K562 (cell line): ENCODE measurements at regions not wholly inside any gene's neighbourhood (a gene's known extent, or its start where the extent isn't known, plus 50 kb on each side); places are given as distances from the start of the nearest gene placed in this dataset.
A peak's percentile ranks its signal among the peaks of the same experiment; 100 is the strongest.

ENCODE experiments used
- ATF1 ChIP-seq, 2 experiments: fragments of 450-650 bp in 1 of 2; IDR thresholded peaks; 2 replicates each; pipeline ENCODE4 v1.6.1; 2016; ENCODE audit warnings: missing compliant biosample characterization in 1 of 2, missing genetic modification characterization in 1 of 2
- ATF4 ChIP-seq: fragments of 450-650 bp; formaldehyde crosslinking; IDR thresholded peaks from 2 replicates; pipeline ENCODE4 v1.4.0; 2022; ENCODE audit warnings: mild to moderate bottlenecking, moderate library complexity
- BCOR ChIP-seq: fragments of 450-650 bp; IDR thresholded peaks from 2 replicates; pipeline ENCODE4 v1.6.1; 2016
- CBFB ChIP-seq: sonication (generic); formaldehyde crosslinking; IDR thresholded peaks from 2 replicates; pipeline ENCODE4 v1.4.0; 2020; ENCODE audit warnings: mild to moderate bottlenecking, missing genetic modification reagents
- CCNT2 ChIP-seq: IDR thresholded peaks from 2 replicates; pipeline ENCODE4 v1.6.1; 2011; ENCODE audit warnings: borderline replicate concordance, low read depth, mild to moderate bottlenecking, moderate library complexity, mixed read lengths, low read length; ENCODE audit not compliant: insufficient read length; ENCODE audit errors: extremely low read depth
- CSDE1 ChIP-seq, 2 experiments: fragments of 450-650 bp; IDR thresholded peaks; 2 replicates each; pipeline ENCODE4 v1.6.1; 2016; ENCODE audit warnings: mild to moderate bottlenecking in 1 of 2
- EHMT2 ChIP-seq: fragments of 450-650 bp; IDR thresholded peaks from 2 replicates; pipeline ENCODE4 v1.6.1; 2018; ENCODE audit warnings: antibody characterized with exemption
- FOXA3 ChIP-seq, 2 experiments: fragments of 450-650 bp in 1 of 2; sonication (generic) in 1 of 2; formaldehyde crosslinking; IDR thresholded peaks in 1 of 2; conservative IDR thresholded peaks in 1 of 2; 2 replicates each; pipeline versions ENCODE4 v1.4.0 to v1.8.0; 2020 to 2022; ENCODE audit warnings: mild to moderate bottlenecking in 2 of 2, missing genetic modification reagents in 1 of 2
- KLF16 ChIP-seq: IDR thresholded peaks from 2 replicates; pipeline ENCODE4 v1.6.1; 2016; ENCODE audit warnings: antibody characterized with exemption
- MAZ ChIP-seq, 2 experiments: fragments of 450-650 bp in 1 of 2; sonication (generic) in 1 of 2; formaldehyde crosslinking; IDR thresholded peaks in 1 of 2; conservative IDR thresholded peaks in 1 of 2; 2 replicates each; pipeline versions ENCODE4 v1.4.0 to v1.5.0; 2020; ENCODE audit warnings: mild to moderate bottlenecking in 1 of 2, missing genetic modification reagents in 1 of 2
- NR2C1 ChIP-seq, 2 experiments: fragments of 450-650 bp; IDR thresholded peaks; 2 replicates each; pipeline ENCODE4 v1.6.1; 2017; ENCODE audit warnings: mild to moderate bottlenecking in 2 of 2, antibody characterized with exemption in 1 of 2, inconsistent platforms in 1 of 2, missing compliant biosample characterization in 1 of 2, missing genetic modification characterization in 1 of 2
- SOX6 ChIP-seq: fragments of 450-650 bp; IDR thresholded peaks from 2 replicates; pipeline ENCODE4 v1.6.1; 2014; ENCODE audit warnings: mild to moderate bottlenecking
- SRSF1 ChIP-seq: fragments of 200-400 bp; formaldehyde crosslinking; IDR thresholded peaks from 2 replicates; pipeline ENCODE4 v1.6.1; 2017; ENCODE audit warnings: mild to moderate bottlenecking, low read depth, low read length, moderate library complexity
- TEAD2 ChIP-seq: fragments of 450-650 bp; IDR thresholded peaks from 2 replicates; pipeline ENCODE4 v1.6.1; 2016; ENCODE audit warnings: missing genetic modification characterization, control low read depth, missing compliant biosample characterization
- THRAP3 ChIP-seq: fragments of 450-650 bp; IDR thresholded peaks from 2 replicates; pipeline ENCODE4 v1.6.1; 2016; ENCODE audit warnings: mild to moderate bottlenecking, inconsistent platforms, borderline replicate concordance
- ZBTB7A ChIP-seq: IDR thresholded peaks from 2 replicates; pipeline ENCODE4 v1.6.1; 2011; ENCODE audit warnings: low read depth, mild to moderate bottlenecking, low read length, moderate library complexity, borderline replicate concordance; ENCODE audit not compliant: control insufficient read depth
- ZC3H11A ChIP-seq: IDR thresholded peaks from 2 replicates; pipeline ENCODE4 v1.6.1; 2012; ENCODE audit warnings: low read depth, low read length, improper control_type of control experiment
- ZNF282 ChIP-seq: sonication (generic); formaldehyde crosslinking; IDR thresholded peaks from 2 replicates; pipeline ENCODE4 v1.8.1; 2023; ENCODE audit warnings: missing genetic modification reagents
- ZNF57 ChIP-seq: fragments of 450-650 bp; formaldehyde crosslinking; IDR thresholded peaks from 2 replicates; pipeline ENCODE4 v1.4.0; 2020; ENCODE audit warnings: mild to moderate bottlenecking, moderate library complexity
- ZNF766 ChIP-seq: fragments of 200-800 bp; sonication (Bioruptor generic); conservative IDR thresholded peaks from 2 replicates; pipeline ENCODE4 v1.6.1; 2016; ENCODE audit warnings: missing genetic modification characterization, missing compliant biosample characterization
- ZSCAN32 ChIP-seq: fragments of 450-650 bp; formaldehyde crosslinking; IDR thresholded peaks from 2 replicates; pipeline ENCODE4 v1.4.0; 2020; ENCODE audit warnings: mild to moderate bottlenecking, moderate library complexity
- TF ChIP-seq, protein P1 (sequence below): sonication (generic); formaldehyde crosslinking; IDR thresholded peaks from 2 replicates; pipeline ENCODE4 v1.8.1; 2023; ENCODE audit warnings: mild to moderate bottlenecking, missing genetic modification reagents
- TF ChIP-seq, protein P2 (sequence below): sonication (generic); formaldehyde crosslinking; IDR thresholded peaks from 2 replicates; pipeline ENCODE4 v1.8.1; 2023; ENCODE audit warnings: missing genetic modification reagents, mild to moderate bottlenecking, borderline replicate concordance

DNA sequence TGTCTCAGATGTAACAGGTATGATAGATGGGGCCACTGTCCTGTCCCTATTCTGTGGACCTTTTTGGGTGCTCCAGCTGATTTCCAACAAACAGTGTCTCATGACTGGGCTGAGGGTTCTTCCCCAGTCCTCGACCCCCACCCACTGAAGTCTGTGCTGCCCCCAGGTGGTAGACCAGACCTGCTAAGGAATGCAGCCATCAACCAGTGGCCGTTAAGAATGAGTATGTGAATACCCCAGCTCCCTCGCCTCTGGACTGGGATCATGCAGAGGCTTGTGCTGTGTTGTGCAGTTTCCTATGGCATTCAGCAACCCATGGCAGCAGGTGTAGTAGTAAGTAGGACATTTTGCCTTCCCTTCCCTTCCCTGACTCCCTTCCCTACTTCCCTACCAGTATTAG lies 183.1 kb upstream of the KAZN start (continued):
- TF ChIP-seq NR2C1 (IDR thresholded peaks at IDR 0.05) (no peak), NR2C1 (tag; IDR thresholded peaks at IDR 0.05) (no peak), THRAP3 (no peak), CSDE1 (IDR thresholded peaks at IDR 0.05) (no peak), ZSCAN32 (CRISPR knock-in tag) (no peak), KLF16 (0 out of 2 replicates have a peak, but pooled peaks have one; percentile 20), TEAD2 (tag) (no peak), EHMT2 (no peak), SOX6 (no peak), SRSF1 (no peak), ZC3H11A (no peak), ATF4 (no peak), BCOR (no peak), CBFB (no peak), FOXA3 (CRISPR knock-in tag; conservative IDR thresholded peaks at IDR 0.05 in 1 of 2, IDR thresholded peaks at IDR 0.05 in 1 of 2) (no peak), CCNT2 (no peak), ZNF766 (CRISPR knock-in tag) (no peak), ZNF282 (CRISPR knock-in tag) (no peak), MAZ (CRISPR knock-in tag; conservative IDR thresholded peaks at IDR 0.05 in 1 of 2, IDR thresholded peaks at IDR 0.05 in 1 of 2) (peak in 1 of 2 experiments; percentile 85; a peak in 2 of 4 replicates), ATF1 (CRISPR knock-in tag; IDR thresholded peaks at IDR 0.05) (no peak), ATF1 (tag; IDR thresholded peaks at IDR 0.05) (no peak), ZNF57 (CRISPR knock-in tag) (no peak), ZBTB7A (peak; percentile 30; the same call in 1 of the 2 replicates)
- TF ChIP-seq, protein P1, sequence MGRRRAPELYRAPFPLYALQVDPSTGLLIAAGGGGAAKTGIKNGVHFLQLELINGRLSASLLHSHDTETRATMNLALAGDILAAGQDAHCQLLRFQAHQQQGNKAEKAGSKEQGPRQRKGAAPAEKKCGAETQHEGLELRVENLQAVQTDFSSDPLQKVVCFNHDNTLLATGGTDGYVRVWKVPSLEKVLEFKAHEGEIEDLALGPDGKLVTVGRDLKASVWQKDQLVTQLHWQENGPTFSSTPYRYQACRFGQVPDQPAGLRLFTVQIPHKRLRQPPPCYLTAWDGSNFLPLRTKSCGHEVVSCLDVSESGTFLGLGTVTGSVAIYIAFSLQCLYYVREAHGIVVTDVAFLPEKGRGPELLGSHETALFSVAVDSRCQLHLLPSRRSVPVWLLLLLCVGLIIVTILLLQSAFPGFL: no peak
- TF ChIP-seq, protein P2, sequence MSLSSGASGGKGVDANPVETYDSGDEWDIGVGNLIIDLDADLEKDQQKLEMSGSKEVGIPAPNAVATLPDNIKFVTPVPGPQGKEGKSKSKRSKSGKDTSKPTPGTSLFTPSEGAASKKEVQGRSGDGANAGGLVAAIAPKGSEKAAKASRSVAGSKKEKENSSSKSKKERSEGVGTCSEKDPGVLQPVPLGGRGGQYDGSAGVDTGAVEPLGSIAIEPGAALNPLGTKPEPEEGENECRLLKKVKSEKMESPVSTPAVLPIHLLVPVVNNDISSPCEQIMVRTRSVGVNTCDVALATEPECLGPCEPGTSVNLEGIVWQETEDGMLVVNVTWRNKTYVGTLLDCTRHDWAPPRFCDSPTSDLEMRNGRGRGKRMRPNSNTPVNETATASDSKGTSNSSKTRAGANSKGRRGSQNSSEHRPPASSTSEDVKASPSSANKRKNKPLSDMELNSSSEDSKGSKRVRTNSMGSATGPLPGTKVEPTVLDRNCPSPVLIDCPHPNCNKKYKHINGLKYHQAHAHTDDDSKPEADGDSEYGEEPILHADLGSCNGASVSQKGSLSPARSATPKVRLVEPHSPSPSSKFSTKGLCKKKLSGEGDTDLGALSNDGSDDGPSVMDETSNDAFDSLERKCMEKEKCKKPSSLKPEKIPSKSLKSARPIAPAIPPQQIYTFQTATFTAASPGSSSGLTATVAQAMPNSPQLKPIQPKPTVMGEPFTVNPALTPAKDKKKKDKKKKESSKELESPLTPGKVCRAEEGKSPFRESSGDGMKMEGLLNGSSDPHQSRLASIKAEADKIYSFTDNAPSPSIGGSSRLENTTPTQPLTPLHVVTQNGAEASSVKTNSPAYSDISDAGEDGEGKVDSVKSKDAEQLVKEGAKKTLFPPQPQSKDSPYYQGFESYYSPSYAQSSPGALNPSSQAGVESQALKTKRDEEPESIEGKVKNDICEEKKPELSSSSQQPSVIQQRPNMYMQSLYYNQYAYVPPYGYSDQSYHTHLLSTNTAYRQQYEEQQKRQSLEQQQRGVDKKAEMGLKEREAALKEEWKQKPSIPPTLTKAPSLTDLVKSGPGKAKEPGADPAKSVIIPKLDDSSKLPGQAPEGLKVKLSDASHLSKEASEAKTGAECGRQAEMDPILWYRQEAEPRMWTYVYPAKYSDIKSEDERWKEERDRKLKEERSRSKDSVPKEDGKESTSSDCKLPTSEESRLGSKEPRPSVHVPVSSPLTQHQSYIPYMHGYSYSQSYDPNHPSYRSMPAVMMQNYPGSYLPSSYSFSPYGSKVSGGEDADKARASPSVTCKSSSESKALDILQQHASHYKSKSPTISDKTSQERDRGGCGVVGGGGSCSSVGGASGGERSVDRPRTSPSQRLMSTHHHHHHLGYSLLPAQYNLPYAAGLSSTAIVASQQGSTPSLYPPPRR (CRISPR knock-in tag): no peak
